ENCODE measurements at regions not wholly inside any gene's neighbourhood (a gene's known extent, or its start where the extent isn't known, plus 50 kb on each side); places are given as distances from the start of the nearest gene placed in this dataset.

GRCh38 chr4:80145739-80146138, 51.6 kb upstream of the PRDM8 start:
- no peaks in the 10 kb centered on the region for H3K27me3 ChIP-seq
- H3K9me3 ChIP-seq, result no peaks in the 10 kb centered on the region
- H3K4me3 ChIP-seq, result no peak overlapping the region
- no peaks in the 10 kb centered on the region for H3K36me3 ChIP-seq
- no peak for DNase-seq

- Histone ChIP-seq H3K36me3 (no peaks in the 10 kb centered on the region), H3K4me3 (no peak overlapping the region), H3K9me3 (no peaks in the 10 kb centered on the region), H3K27me3 (no peaks in the 10 kb centered on the region)
- no peak for DNase-seq
These were observed 52.4 kb upstream of the PRDM8 start for GRCh38 chr4:80144676-80145470.

GRCh38 chr4:80143307-80143679, 54.0 kb upstream of the PRDM8 start:
- Histone ChIP-seq H3K9me3 (no peaks in the 10 kb centered on the region), H3K4me3 (no peak overlapping the region), H3K36me3 (no peaks in the 10 kb centered on the region), H3K27me3 (no peaks in the 10 kb centered on the region)
- DNase-seq, result no peak

- no peaks in the 10 kb centered on the region for H3K27me3 ChIP-seq
- DNase-seq, result no peak
- H3K9me3 ChIP-seq, result no peaks in the 10 kb centered on the region
- no peaks in the 10 kb centered on the region for H3K36me3 ChIP-seq
- H3K4me3 ChIP-seq, result no peak overlapping the region
These were observed 54.7 kb upstream of the PRDM8 start for GRCh38 chr4:80142394-80143306.

- no peaks in the 10 kb centered on the region for H3K27me3 ChIP-seq
- H3K4me3 ChIP-seq, result no peak overlapping the region
- no peaks in the 10 kb centered on the region for H3K36me3 ChIP-seq
- no peak for DNase-seq
- no peaks in the 10 kb centered on the region for H3K9me3 ChIP-seq
These were observed 55.8 kb upstream of the PRDM8 start for GRCh38 chr4:80141543-80141942.

GRCh38 chr4:80140194-80140593, 57.1 kb upstream of the PRDM8 start:
- DNase-seq, result no peak
- H3K9me3 ChIP-seq, result no peaks in the 10 kb centered on the region
- H3K4me3 ChIP-seq, result no peak overlapping the region
- H3K27me3 ChIP-seq, result no peaks in the 10 kb centered on the region
- H3K36me3 ChIP-seq, result no peaks in the 10 kb centered on the region

- H3K36me3 ChIP-seq, result no peaks in the 10 kb centered on the region
- DNase-seq, result no peak
- H3K9me3 ChIP-seq, result no peaks in the 10 kb centered on the region
- H3K4me3 ChIP-seq, result no peak overlapping the region
- no peaks in the 10 kb centered on the region for H3K27me3 ChIP-seq
These were observed 57.6 kb upstream of the PRDM8 start for GRCh38 chr4:80139671-80140070.

GRCh38 chr4:80138551-80139538, 58.5 kb upstream of the PRDM8 start:
- H3K4me3 ChIP-seq, result no peak overlapping the region
- H3K36me3 ChIP-seq, result no peaks in the 10 kb centered on the region
- no peaks in the 10 kb centered on the region for H3K9me3 ChIP-seq
- DNase-seq, result peak; percentile 37
- no peaks in the 10 kb centered on the region for H3K27me3 ChIP-seq

GRCh38 chr4:80137631-80138030, 59.7 kb upstream of the PRDM8 start:
- no peaks in the 10 kb centered on the region for H3K9me3 ChIP-seq
- no peak for DNase-seq
- H3K27me3 ChIP-seq, result no peaks in the 10 kb centered on the region
- H3K36me3 ChIP-seq, result no peaks in the 10 kb centered on the region
- H3K4me3 ChIP-seq, result no peak overlapping the region

- no peak overlapping the region for H3K4me3 ChIP-seq
- H3K9me3 ChIP-seq, result no peaks in the 10 kb centered on the region
- H3K27me3 ChIP-seq, result no peaks in the 10 kb centered on the region
- no peak for DNase-seq
- no peaks in the 10 kb centered on the region for H3K36me3 ChIP-seq
These were observed 61.0 kb upstream of the PRDM8 start for GRCh38 chr4:80136270-80136669.

GRCh38 chr4:80135702-80136058, 61.6 kb upstream of the PRDM8 start:
- Histone ChIP-seq H3K27me3 (no peaks in the 10 kb centered on the region), H3K36me3 (no peaks in the 10 kb centered on the region), H3K9me3 (no peaks in the 10 kb centered on the region), H3K4me3 (no peak overlapping the region)
- no peak for DNase-seq

- H3K9me3 ChIP-seq, result no peaks in the 10 kb centered on the region
- no peaks in the 10 kb centered on the region for H3K27me3 ChIP-seq
- no peaks in the 10 kb centered on the region for H3K36me3 ChIP-seq
- H3K4me3 ChIP-seq, result no peak overlapping the region
- no peak for DNase-seq
These were observed 62.1 kb upstream of the ANTXR2 start for GRCh38 chr4:80134936-80135701.

GRCh38 chr4:80133240-80133783, 60.3 kb upstream of the ANTXR2 start:
- no peak overlapping the region for H3K4me3 ChIP-seq

GRCh38 chr4:80129785-80130184, 56.8 kb upstream of the ANTXR2 start:
- H3K9me3 ChIP-seq, result no peaks in the 10 kb centered on the region
- H3K27me3 ChIP-seq, result no peaks in the 10 kb centered on the region
- DNase-seq, result no peak
- H3K4me3 ChIP-seq, result no peak overlapping the region
- H3K36me3 ChIP-seq, result no peaks in the 10 kb centered on the region

More at GRCh38 chr4:80133240-80133783, 60.3 kb upstream of the ANTXR2 start:
- DNase-seq, result no peak
- Histone ChIP-seq H3K27me3 (no peaks in the 10 kb centered on the region), H3K9me3 (no peaks in the 10 kb centered on the region), H3K36me3 (no peaks in the 10 kb centered on the region)

- DNase-seq, result no peak
- Histone ChIP-seq H3K9me3 (no peaks in the 10 kb centered on the region), H3K27me3 (no peaks in the 10 kb centered on the region), H3K36me3 (no peaks in the 10 kb centered on the region), H3K4me3 (no peak overlapping the region)
These were observed 55.9 kb upstream of the ANTXR2 start for GRCh38 chr4:80128941-80129340.

- no peak for DNase-seq
- Histone ChIP-seq H3K36me3 (no peaks in the 10 kb centered on the region), H3K27me3 (no peaks in the 10 kb centered on the region), H3K9me3 (no peaks in the 10 kb centered on the region), H3K4me3 (no peak overlapping the region)
These were observed 54.9 kb upstream of the ANTXR2 start for GRCh38 chr4:80127870-80128419.

Measured in MG63 (cell line).